Bronchial epithelial cell (primary cell): ENCODE measurements at regions not wholly inside any gene's neighbourhood (a gene's known extent, or its start where the extent isn't known, plus 50 kb on each side); places are given as distances from the start of the nearest gene placed in this dataset.

Experiments used
- DNase-seq: peaks from one replicate; pipeline ENCODE4 v3.0.0-alpha.2; 2010; ENCODE audit warnings: low read depth
- FAIRE-seq: peaks from 2 replicates; lab custom pipeline; 2011; peaks lifted over from hg19 to GRCh38; lab: Jason Lieb, UNC
- H3K27me3 ChIP-seq: 2 replicates; pipeline ENCODE4 v1.5.1; 2011; ENCODE audit warnings: low read length; ENCODE audit not compliant: control insufficient read depth, insufficient read depth
- H3K36me3 ChIP-seq: 2 replicates; pipeline ENCODE4 v1.5.1; 2011; ENCODE audit warnings: low read length; ENCODE audit not compliant: control insufficient read depth, insufficient read depth
- H3K4me3 ChIP-seq: 2 replicates; pipeline ENCODE4 v1.5.1; 2011; ENCODE audit warnings: mild to moderate bottlenecking, low read depth, low read length, control low read depth
- CTCF ChIP-seq: IDR thresholded peaks from 2 replicates; pipeline ENCODE4 v1.5.1; 2011; ENCODE audit warnings: mild to moderate bottlenecking, moderate library complexity, low read length, control low read depth, inconsistent platforms; ENCODE audit not compliant: insufficient read depth, severe bottlenecking

GRCh38 chrX:138011468-138011867 lies 445.5 kb downstream of the ZIC3 start:
- FAIRE-seq = no peak
- Histone ChIP-seq H3K27me3 (no peaks in the 10 kb centered on the region), H3K36me3 (no peaks in the 10 kb centered on the region), H3K4me3 (no peak overlapping the region)
- DNase-seq = no peak
- TF ChIP-seq CTCF = no peak

GRCh38 chrX:138014577-138014976 lies 448.6 kb downstream of the ZIC3 start:
- no peak for FAIRE-seq
- Histone ChIP-seq H3K36me3 (no peaks in the 10 kb centered on the region), H3K4me3 (no peak overlapping the region), H3K27me3 (no peaks in the 10 kb centered on the region)
- TF ChIP-seq CTCF = no peak
- DNase-seq = no peak

- Histone ChIP-seq H3K27me3 (no peaks in the 10 kb centered on the region), H3K36me3 (no peaks in the 10 kb centered on the region), H3K4me3 (no peak overlapping the region)
- DNase-seq = no peak
- no peak for FAIRE-seq
- TF ChIP-seq CTCF = no peak
These were observed 452.3 kb downstream of the ZIC3 start for GRCh38 chrX:138018145-138018799.

GRCh38 chrX:138020941-138021340 lies 455.0 kb downstream of the ZIC3 start:
- H3K36me3 ChIP-seq = no peaks in the 10 kb centered on the region
- DNase-seq (no peak), FAIRE-seq (no peak)
- no peaks in the 10 kb centered on the region for H3K27me3 ChIP-seq
- no peak for TF ChIP-seq CTCF
- H3K4me3 ChIP-seq = no peak overlapping the region

GRCh38 chrX:138026211-138026610 lies 460.3 kb downstream of the ZIC3 start:
- no peak overlapping the region for H3K4me3 ChIP-seq
- DNase-seq = no peak
- no peaks in the 10 kb centered on the region for H3K27me3 ChIP-seq
- no peak for FAIRE-seq
- H3K36me3 ChIP-seq = no peaks in the 10 kb centered on the region
- TF ChIP-seq CTCF = peak; percentile 14

GRCh38 chrX:138031715-138032114 lies 465.8 kb downstream of the ZIC3 start:
- TF ChIP-seq CTCF = no peak
- FAIRE-seq (no peak), DNase-seq (peak; percentile 8)
- Histone ChIP-seq H3K36me3 (no peaks in the 10 kb centered on the region), H3K27me3 (no peaks in the 10 kb centered on the region), H3K4me3 (no peak overlapping the region)
